ENCODE measurements at regions not wholly inside any gene's neighbourhood (a gene's known extent, or its start where the extent isn't known, plus 50 kb on each side); places are given as distances from the start of the nearest gene placed in this dataset.

- no peaks in the 10 kb centered on the region for H3K27me3 ChIP-seq
- no peak overlapping the region for H3K4me3 ChIP-seq
- H3K9me3 ChIP-seq = no peaks in the 10 kb centered on the region
- no peak overlapping the region for H3K27ac ChIP-seq
- TF ChIP-seq POLR2A (IDR thresholded peaks at IDR 0.05) (no peak), POLR2AphosphoS5 (IDR thresholded peaks at IDR 0.05) (no peak)
- 7 to 28% methylated on average over 1 of the region's 1 CpG for WGBS, 2 donors
- no peak for DNase-seq
- peaks cover 0 to 10% (median 0%) of the 10 kb centered on the region in 4 donors for H3K4me1 ChIP-seq
- intact Hi-C loops (cut with DNase I) = no loop called here
- no peaks in the 10 kb centered on the region for H3K36me3 ChIP-seq
Measured at GRCh38 chr6:50288241-50288640, 238.5 kb upstream of the DEFB112 start.

DNA sequence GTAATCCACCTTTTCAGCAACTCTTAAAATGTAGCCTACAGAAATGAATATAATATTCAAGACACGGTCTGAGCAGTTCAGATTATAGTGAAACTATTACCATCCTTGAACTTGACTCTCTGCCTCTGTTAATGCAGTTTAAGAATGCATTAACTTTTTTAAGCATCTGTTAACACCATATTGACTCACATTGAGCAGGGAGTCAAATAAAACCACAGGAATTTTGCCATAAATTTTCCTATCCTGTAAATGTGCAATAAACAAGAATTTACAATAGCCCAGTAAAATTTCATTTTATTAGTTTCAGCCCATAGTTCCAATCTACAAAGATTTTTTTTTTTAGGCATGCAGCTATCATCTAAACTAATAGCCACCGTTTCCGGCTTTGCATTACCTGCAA lies 239.2 kb upstream of the DEFB112 start:
- 38 to 54% methylated on average over 3 of the region's 3 CpGs for WGBS, 2 donors
- DNase-seq = no peak
- TF ChIP-seq CTCF (IDR thresholded peaks at IDR 0.05) (no peak), POLR2AphosphoS5 (IDR thresholded peaks at IDR 0.05) (no peak), EP300 (IDR thresholded peaks at IDR 0.05) (no peak), POLR2A (IDR thresholded peaks at IDR 0.05) (no peak)
- intact Hi-C loops (cut with DNase I) = no loop called here
- Histone ChIP-seq H3K4me3 (no peak overlapping the region), H3K4me1 (peaks cover 0 to 10% (median 0%) of the 10 kb centered on the region in 4 donors), H3K36me3 (no peaks in the 10 kb centered on the region), H3K9me3 (no peaks in the 10 kb centered on the region), H3K27me3 (no peaks in the 10 kb centered on the region), H3K27ac (no peak overlapping the region)

DNA sequence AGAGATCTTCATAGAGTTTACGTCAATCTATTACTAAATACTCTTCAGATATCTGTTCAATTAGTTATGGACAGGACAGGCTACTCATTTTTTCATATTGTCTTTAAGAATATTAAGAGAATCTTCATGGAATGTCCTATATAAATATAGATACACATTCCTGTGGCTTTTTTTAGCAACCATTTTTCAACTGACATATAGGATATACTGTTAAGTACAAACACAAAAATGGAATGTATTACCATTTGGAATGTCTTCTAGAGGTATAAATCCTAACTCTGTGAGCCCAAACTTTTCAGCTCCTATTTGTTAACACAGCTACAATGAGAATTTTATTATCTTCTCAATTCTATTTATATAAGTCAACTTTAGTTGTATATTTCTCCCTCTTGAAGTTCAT lies 239.6 kb upstream of the DEFB112 start:
- Histone ChIP-seq H3K9me3 (no peaks in the 10 kb centered on the region), H3K27ac (no peak overlapping the region), H3K27me3 (no peaks in the 10 kb centered on the region), H3K36me3 (no peaks in the 10 kb centered on the region), H3K4me3 (no peak overlapping the region), H3K4me1 (peaks cover 0 to 10% (median 0%) of the 10 kb centered on the region in 4 donors)
- no peak for DNase-seq
- intact Hi-C loops (cut with DNase I) = no loop called here
- TF ChIP-seq CTCF (IDR thresholded peaks at IDR 0.05) (no peak), POLR2A (IDR thresholded peaks at IDR 0.05) (no peak), EP300 (IDR thresholded peaks at IDR 0.05) (no peak), POLR2AphosphoS5 (IDR thresholded peaks at IDR 0.05) (no peak)
- WGBS, 2 donors = 82 to 86% methylated on average over 1 of the region's 1 CpG

GRCh38 chr6:50301307-50301706 lies 251.6 kb upstream of the DEFB112 start:
- Histone ChIP-seq H3K4me3 (no peak overlapping the region), H3K27me3 (no peaks in the 10 kb centered on the region), H3K4me1 (no peaks in the 10 kb centered on the region), H3K27ac (no peak overlapping the region), H3K36me3 (no peaks in the 10 kb centered on the region), H3K9me3 (no peaks in the 10 kb centered on the region)
- DNase-seq = no peak
- TF ChIP-seq POLR2A (IDR thresholded peaks at IDR 0.05) (no peak), POLR2AphosphoS5 (IDR thresholded peaks at IDR 0.05) (no peak), CTCF (IDR thresholded peaks at IDR 0.05) (no peak), EP300 (IDR thresholded peaks at IDR 0.05) (no peak)
- intact Hi-C loops (cut with DNase I) = no loop called here
- 54 to 70% methylated on average over 2 of the region's 2 CpGs for WGBS, 2 donors

DNA sequence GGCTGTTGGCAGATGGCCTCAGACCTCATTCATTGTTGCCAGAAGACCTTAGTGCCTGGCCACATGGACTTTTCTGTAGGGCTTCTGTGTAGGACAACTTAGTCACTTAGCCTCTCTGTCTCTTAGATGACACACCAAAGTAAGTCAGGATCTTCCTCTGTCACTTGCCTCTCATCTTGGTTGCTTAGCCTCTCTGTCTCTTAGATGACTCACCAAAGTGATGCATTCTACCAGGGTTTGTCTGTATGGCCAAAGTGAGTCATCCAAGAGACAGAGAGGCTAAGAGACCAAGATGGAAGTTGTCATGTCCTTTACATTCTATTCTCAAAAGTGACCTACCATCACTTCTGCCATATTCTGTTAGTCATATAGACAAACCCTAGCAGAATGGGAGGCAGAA lies 255.9 kb upstream of the DEFB112 start:
- DNase-seq = no peak
- H3K36me3 ChIP-seq = no peaks in the 10 kb centered on the region
- intact Hi-C loops (cut with DNase I) = no loop called here
- no peak overlapping the region for H3K4me3 ChIP-seq
- no peak for TF ChIP-seq CTCF (IDR thresholded peaks at IDR 0.05)
- TF ChIP-seq POLR2A (IDR thresholded peaks at IDR 0.05) = no peak
- no peak for TF ChIP-seq EP300 (IDR thresholded peaks at IDR 0.05)
- no peak for TF ChIP-seq POLR2AphosphoS5 (IDR thresholded peaks at IDR 0.05)
- no peak overlapping the region for H3K27ac ChIP-seq
- H3K27me3 ChIP-seq = no peaks in the 10 kb centered on the region
- H3K4me1 ChIP-seq = no peaks in the 10 kb centered on the region
- H3K9me3 ChIP-seq = no peaks in the 10 kb centered on the region

Data from sigmoid colon (tissue), 6 donors.